Prostate gland (tissue), 2 donors: ENCODE measurements at regions not wholly inside any gene's neighbourhood (a gene's known extent, or its start where the extent isn't known, plus 50 kb on each side); places are given as distances from the start of the nearest gene placed in this dataset.

Source experiments
- DNase-seq: peaks from one replicate; pipeline ENCODE4 v3.0.0-alpha.2; 2019; ENCODE audit warnings: low spot score
- H3K27ac ChIP-seq, 2 donors: fragments of 200-600 bp; sonication (generic); 2 replicates each; pipeline ENCODE4 v1.5.1; 2017 to 2019
- H3K27me3 ChIP-seq: fragments of 200-600 bp; sonication (generic); replicated peaks from 2 replicates; pipeline ENCODE4 v1.5.1; 2019; ENCODE audit not compliant: insufficient read depth
- H3K36me3 ChIP-seq, 2 donors: fragments of 200-600 bp; sonication (generic); 1 replicate in 1 of 2; 2 replicates in 1 of 2; pipeline versions ENCODE4 v1.5.1 to v1.8.1; 2017 to 2019
- H3K4me1 ChIP-seq: fragments of 200-600 bp; sonication (generic); replicated peaks from 2 replicates; pipeline ENCODE4 v1.5.1; 2019
- H3K4me3 ChIP-seq, 2 donors: fragments of 200-600 bp; sonication (generic); 2 replicates each; pipeline ENCODE4 v1.5.1; 2017 to 2019
- H3K9me3 ChIP-seq: fragments of 200-600 bp; sonication (generic); 2 replicates; pipeline ENCODE4 v1.5.1; 2017
- POLR2A ChIP-seq: fragments of 450-650 bp; IDR thresholded peaks from one replicate; pipeline ENCODE4 v1.6.1; 2016; ENCODE audit warnings: antibody characterized with exemption, mild to moderate bottlenecking
- POLR2AphosphoS5 ChIP-seq: sonication (generic); formaldehyde crosslinking; IDR thresholded peaks from one replicate; pipeline ENCODE4 v1.6.1; 2017; ENCODE audit warnings: antibody characterized with exemption
- WGBS: methylation state at CpG from one replicate; pipeline ENCODE4 v1.1.5; 2018; 5-methylcytosine and 5-hydroxymethylcytosine counted together
- intact Hi-C: fragments of 100-400 bp; cut with DNase I; formaldehyde crosslinking; loops from one replicate; pipeline ENCODE4 v1.14.2; 2022
- TF ChIP-seq, protein P1 (sequence below), 4 experiments: fragments of 200-600 bp in 2 of 4; fragments of 450-650 bp in 2 of 4; sonication (generic) in 2 of 4; IDR thresholded peaks; 1 replicate in 3 of 4; 2 replicates in 1 of 4; pipeline ENCODE4 v1.5.1; 2016 to 2019; ENCODE audit warnings: antibody characterized with exemption in 4 of 4, mild to moderate bottlenecking in 2 of 4, moderate library complexity in 2 of 4

- no peak overlapping the region for H3K27ac ChIP-seq
- H3K36me3 ChIP-seq: no peaks in the 10 kb centered on the region
- intact Hi-C loops: no loop called here
- H3K4me1 ChIP-seq: no peaks in the 10 kb centered on the region
- no peak overlapping the region for H3K4me3 ChIP-seq
- no peaks in the 10 kb centered on the region for H3K27me3 ChIP-seq
- no peak for DNase-seq
- H3K9me3 ChIP-seq: no peaks in the 10 kb centered on the region
- TF ChIP-seq POLR2AphosphoS5: no peak
- TF ChIP-seq, protein P1, sequence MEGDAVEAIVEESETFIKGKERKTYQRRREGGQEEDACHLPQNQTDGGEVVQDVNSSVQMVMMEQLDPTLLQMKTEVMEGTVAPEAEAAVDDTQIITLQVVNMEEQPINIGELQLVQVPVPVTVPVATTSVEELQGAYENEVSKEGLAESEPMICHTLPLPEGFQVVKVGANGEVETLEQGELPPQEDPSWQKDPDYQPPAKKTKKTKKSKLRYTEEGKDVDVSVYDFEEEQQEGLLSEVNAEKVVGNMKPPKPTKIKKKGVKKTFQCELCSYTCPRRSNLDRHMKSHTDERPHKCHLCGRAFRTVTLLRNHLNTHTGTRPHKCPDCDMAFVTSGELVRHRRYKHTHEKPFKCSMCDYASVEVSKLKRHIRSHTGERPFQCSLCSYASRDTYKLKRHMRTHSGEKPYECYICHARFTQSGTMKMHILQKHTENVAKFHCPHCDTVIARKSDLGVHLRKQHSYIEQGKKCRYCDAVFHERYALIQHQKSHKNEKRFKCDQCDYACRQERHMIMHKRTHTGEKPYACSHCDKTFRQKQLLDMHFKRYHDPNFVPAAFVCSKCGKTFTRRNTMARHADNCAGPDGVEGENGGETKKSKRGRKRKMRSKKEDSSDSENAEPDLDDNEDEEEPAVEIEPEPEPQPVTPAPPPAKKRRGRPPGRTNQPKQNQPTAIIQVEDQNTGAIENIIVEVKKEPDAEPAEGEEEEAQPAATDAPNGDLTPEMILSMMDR (IDR thresholded peaks at IDR 0.05): no peak
- no peak for TF ChIP-seq POLR2A
- 62% methylated on average over 3 of the region's 3 CpGs for WGBS
These were observed 1761.0 kb downstream of the STIM2 start for GRCh38 chr4:28621591-28621990.

- H3K4me1 ChIP-seq: no peaks in the 10 kb centered on the region
- H3K36me3 ChIP-seq: no peaks in the 10 kb centered on the region
- H3K27ac ChIP-seq: no peak overlapping the region
- H3K9me3 ChIP-seq: no peaks in the 10 kb centered on the region
- intact Hi-C loops: no loop called here
- H3K27me3 ChIP-seq: no peaks in the 10 kb centered on the region
- no peak overlapping the region for H3K4me3 ChIP-seq
- TF ChIP-seq POLR2A (no peak), POLR2AphosphoS5 (no peak)
- TF ChIP-seq, protein P1 (IDR thresholded peaks at IDR 0.05): no peak
- WGBS: 65% methylated on average over 3 of the region's 3 CpGs
- DNase-seq: no peak
These were observed 1776.3 kb downstream of the STIM2 start for GRCh38 chr4:28636971-28637370.

DNA sequence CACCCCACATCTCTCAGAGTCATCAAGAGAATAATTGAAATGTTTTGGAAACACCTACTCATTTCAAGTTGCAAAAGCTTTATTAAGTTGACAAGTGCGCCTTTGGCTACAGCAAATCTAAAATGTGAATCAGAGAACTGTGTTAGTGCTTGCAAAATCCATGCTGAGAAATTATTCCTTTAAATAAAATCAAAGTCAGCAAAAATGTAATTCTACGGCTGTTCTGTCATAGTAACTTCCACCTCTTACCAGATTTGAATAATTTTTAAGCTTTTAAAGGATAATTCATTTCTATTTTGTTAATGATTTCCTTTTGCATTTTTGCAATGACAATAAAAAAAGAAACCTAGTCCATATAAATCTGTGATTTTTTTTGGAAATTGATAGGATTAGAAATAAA lies 1779.1 kb downstream of the STIM2 start:
- TF ChIP-seq, protein P1 (IDR thresholded peaks at IDR 0.05): no peak
- no peak for TF ChIP-seq POLR2A
- no peak for TF ChIP-seq POLR2AphosphoS5
- WGBS: 79% methylated on average over 2 of the region's 2 CpGs
- intact Hi-C loops: no loop called here

DNA sequence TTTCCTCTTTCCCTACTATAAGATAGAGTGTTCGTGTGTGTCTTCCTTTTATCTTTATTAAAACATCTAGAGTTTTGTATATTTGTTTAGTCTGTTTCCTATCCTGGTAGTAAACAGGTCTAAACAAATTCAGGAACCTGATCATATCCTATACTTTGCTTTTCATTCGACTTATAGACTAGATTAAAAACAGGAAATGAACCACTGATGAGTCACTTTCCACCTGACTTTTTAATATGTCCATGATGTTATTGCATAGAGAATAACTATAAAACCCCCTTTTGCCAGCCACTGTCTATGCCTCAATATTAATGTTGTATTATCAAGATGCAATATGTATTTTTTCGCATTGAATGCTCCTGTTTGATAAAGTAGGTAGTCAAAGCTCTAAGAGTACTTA lies 1794.0 kb downstream of the STIM2 start:
- no peaks in the 10 kb centered on the region for H3K4me1 ChIP-seq
- TF ChIP-seq, protein P1 (IDR thresholded peaks at IDR 0.05): no peak
- no peak for TF ChIP-seq POLR2A
- no peak for TF ChIP-seq POLR2AphosphoS5
- H3K36me3 ChIP-seq: no peaks in the 10 kb centered on the region
- intact Hi-C loops: no loop called here
- no peaks in the 10 kb centered on the region for H3K27me3 ChIP-seq
- no peak overlapping the region for H3K4me3 ChIP-seq
- WGBS: 71% methylated on average over 3 of the region's 3 CpGs
- H3K9me3 ChIP-seq: no peaks in the 10 kb centered on the region
- H3K27ac ChIP-seq: no peak overlapping the region
- DNase-seq: no peak

More for the DNA sequence above, 1779.1 kb downstream of the STIM2 start:
- no peaks in the 10 kb centered on the region for H3K4me1 ChIP-seq
- no peaks in the 10 kb centered on the region for H3K9me3 ChIP-seq
- H3K36me3 ChIP-seq: no peaks in the 10 kb centered on the region
- no peak overlapping the region for H3K4me3 ChIP-seq
- H3K27me3 ChIP-seq: no peaks in the 10 kb centered on the region
- no peak overlapping the region for H3K27ac ChIP-seq
- DNase-seq: no peak

DNA sequence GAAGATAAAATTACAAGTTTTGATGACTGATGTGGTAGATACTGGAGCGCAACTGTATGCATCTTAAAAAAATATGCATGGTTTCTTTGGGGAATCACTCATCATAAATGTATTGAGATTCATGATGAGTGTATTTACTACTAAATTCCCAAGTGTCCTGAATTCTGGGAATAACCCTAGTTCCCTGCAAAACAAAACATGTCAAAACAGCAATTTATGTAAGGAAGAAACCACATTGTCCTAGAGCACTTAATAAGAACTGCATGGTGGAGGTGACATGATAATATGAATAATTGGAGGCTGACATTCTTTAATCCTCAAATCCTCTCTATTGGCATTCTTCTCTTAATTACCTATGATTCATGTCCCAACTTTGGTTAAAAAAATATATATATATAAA lies 1804.7 kb downstream of the STIM2 start:
- no peak overlapping the region for H3K4me3 ChIP-seq
- H3K4me1 ChIP-seq: no peaks in the 10 kb centered on the region
- no peak for DNase-seq
- no peak overlapping the region for H3K27ac ChIP-seq
- H3K9me3 ChIP-seq: no peaks in the 10 kb centered on the region
- TF ChIP-seq, protein P1 (IDR thresholded peaks at IDR 0.05): no peak
- no peak for TF ChIP-seq POLR2AphosphoS5
- no peak for TF ChIP-seq POLR2A
- no peaks in the 10 kb centered on the region for H3K36me3 ChIP-seq
- intact Hi-C loops: no loop called here
- WGBS: 95% methylated on average over 1 of the region's 1 CpG
- no peaks in the 10 kb centered on the region for H3K27me3 ChIP-seq
